Gastrocnemius medialis (tissue), 4 donors: ENCODE measurements at regions not wholly inside any gene's neighbourhood (a gene's known extent, or its start where the extent isn't known, plus 50 kb on each side); places are given as distances from the start of the nearest gene placed in this dataset.

Source experiments
- CTCF ChIP-seq, 5 experiments: fragments of 450-650 bp in 3 of 5; fragments of 200-600 bp in 2 of 5; sonication (generic) in 2 of 5; IDR thresholded peaks in 4 of 5; conservative IDR thresholded peaks in 1 of 5; 1 replicate in 4 of 5; 2 replicates in 1 of 5; pipeline ENCODE4 v1.5.1; 2016 to 2019; ENCODE audit warnings: antibody characterized with exemption in 5 of 5, mild to moderate bottlenecking in 3 of 5, moderate library complexity in 3 of 5
- POLR2A ChIP-seq, 2 donors: fragments of 450-650 bp; IDR thresholded peaks; one replicate each; pipeline ENCODE4 v1.6.1; 2017; ENCODE audit warnings: antibody characterized with exemption in 2 of 2, mild to moderate bottlenecking in 2 of 2, moderate library complexity in 2 of 2

DNA sequence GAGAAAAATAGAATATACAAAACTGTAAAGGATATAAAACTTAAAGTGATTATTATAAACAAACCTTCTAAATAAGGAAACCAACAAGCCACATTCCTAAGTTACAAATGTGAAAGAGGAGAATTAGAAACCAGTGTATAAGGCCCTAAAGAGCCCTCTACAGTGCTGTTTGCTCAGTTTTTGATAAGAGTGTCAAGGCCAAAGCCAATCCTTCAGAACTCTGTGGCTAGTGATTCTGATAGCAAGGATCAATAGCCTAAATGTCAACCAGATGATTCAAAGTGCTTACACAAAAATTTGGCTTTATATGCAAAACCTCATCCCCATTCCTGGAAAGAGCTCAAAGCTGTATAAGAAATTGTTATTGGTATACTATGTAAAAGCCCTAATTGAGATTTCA, 104.6 kb upstream of the HTR1E start:
- TF ChIP-seq CTCF (IDR thresholded peaks at IDR 0.05 in 4 of 5, conservative IDR thresholded peaks at IDR 0.05 in 1 of 5) = no peak
- TF ChIP-seq POLR2A (IDR thresholded peaks at IDR 0.05) = no peak
